ENCODE measurements at regions not wholly inside any gene's neighbourhood (a gene's known extent, or its start where the extent isn't known, plus 50 kb on each side); places are given as distances from the start of the nearest gene placed in this dataset.

DNA sequence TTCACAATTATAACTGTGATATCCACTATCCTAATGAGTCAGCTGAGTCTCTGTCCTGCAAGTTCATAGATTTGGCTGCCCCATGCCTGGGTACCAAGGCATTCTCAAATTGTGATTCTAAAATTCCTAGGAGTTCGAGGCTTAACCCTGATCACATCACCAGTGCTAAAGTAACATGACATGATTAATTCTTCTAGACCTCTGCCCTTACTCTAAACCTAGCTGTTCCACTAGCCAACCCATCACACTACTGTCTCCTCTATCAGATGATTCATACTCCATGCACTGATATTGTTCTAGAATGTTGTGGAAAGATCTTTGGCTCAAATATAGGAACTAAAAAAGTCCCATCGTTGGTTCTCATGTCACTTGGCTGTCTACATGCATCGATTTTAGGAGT is 487.6 kb downstream of the PIK3C3 start:
- TF ChIP-seq ZNF274 (IDR thresholded peaks at IDR 0.05; ENCODE audit: low read depth, low read length) = no peak
- TF ChIP-seq YY1 (IDR thresholded peaks at IDR 0.05; ENCODE audit: insufficient read depth, insufficient read length) = no peak
- no peak for TF ChIP-seq SUZ12 (IDR thresholded peaks at IDR 0.05; ENCODE audit: extremely low read depth, insufficient read depth, insufficient read length)

Measured in NT2/D1 (cell line).